Panc1 (cell line): ENCODE measurements at regions not wholly inside any gene's neighbourhood (a gene's known extent, or its start where the extent isn't known, plus 50 kb on each side); places are given as distances from the start of the nearest gene placed in this dataset.

Source experiments
- CTCF ChIP-seq: fragments of 450-650 bp; IDR thresholded peaks from 2 replicates; pipeline ENCODE4 v1.5.1; 2017; ENCODE audit warnings: mild to moderate bottlenecking
- POLR2AphosphoS5 ChIP-seq: IDR thresholded peaks from 2 replicates; pipeline ENCODE4 v1.6.1; 2012; ENCODE audit warnings: mild to moderate bottlenecking, low read depth, low read length, moderate library complexity
- REST ChIP-seq, 2 experiments: IDR thresholded peaks; 2 replicates each; pipeline ENCODE4 v1.6.1; 2011 to 2012; ENCODE audit warnings: low read depth in 2 of 2, control low read depth in 1 of 2, low read length in 1 of 2, mild to moderate bottlenecking in 1 of 2, moderate library complexity in 1 of 2; ENCODE audit not compliant: insufficient read depth in 1 of 2
- SIN3A ChIP-seq: IDR thresholded peaks from 2 replicates; pipeline ENCODE4 v1.6.1; 2012; ENCODE audit warnings: low read depth, mild to moderate bottlenecking, low read length, moderate library complexity, borderline replicate concordance; ENCODE audit not compliant: insufficient read depth
- TCF7L2 ChIP-seq: IDR thresholded peaks from 2 replicates; pipeline ENCODE4 v1.6.1; 2011; ENCODE audit warnings: mild to moderate bottlenecking, low read depth, low read length, inconsistent platforms

- TF ChIP-seq POLR2AphosphoS5 = no peak
- no peak for TF ChIP-seq CTCF
- no peak for TF ChIP-seq REST (IDR thresholded peaks at IDR 0.05; ENCODE audit: insufficient read depth in 1 of 2, low read depth in 2 of 2, low read length in 1 of 2)
- TF ChIP-seq SIN3A = no peak
- TF ChIP-seq TCF7L2 = no peak
Measured at GRCh38 chr7:17239683-17240521, 58.5 kb upstream of the AHR start.
